Thoracic aorta (tissue), 2 donors: ENCODE measurements at regions not wholly inside any gene's neighbourhood (a gene's known extent, or its start where the extent isn't known, plus 50 kb on each side); places are given as distances from the start of the nearest gene placed in this dataset.

ENCODE experiments used
- ATAC-seq: fragments of 150-250 bp; one replicate; pipeline ENCODE4 v1.8.0; 2017; ENCODE audit warnings: low read depth; ENCODE audit not compliant: insufficient number of reproducible peaks, low FRiP score
- DNase-seq: peaks from one replicate; pipeline ENCODE4 v3.0.0-alpha.2; 2020; ENCODE audit warnings: low spot score
- H3K27ac ChIP-seq, 2 donors: fragments of 200-600 bp; sonication (generic); 1 replicate in 1 of 2; 2 replicates in 1 of 2; pipeline ENCODE4 v1.5.1; 2016; ENCODE audit warnings: mild to moderate bottlenecking in 2 of 2, moderate library complexity in 2 of 2
- H3K27me3 ChIP-seq: fragments of 200-600 bp; sonication (generic); replicated peaks from 2 replicates; pipeline ENCODE4 v1.6.0; 2016; ENCODE audit warnings: mild to moderate bottlenecking; ENCODE audit not compliant: insufficient read depth
- H3K36me3 ChIP-seq: fragments of 200-600 bp; sonication (generic); one replicate; pipeline ENCODE4 v1.5.1; 2016
- H3K4me1 ChIP-seq, 2 donors: fragments of 200-600 bp; sonication (generic); 1 replicate in 1 of 2; 2 replicates in 1 of 2; pipeline versions ENCODE4 v1.5.1 to v1.6.0; 2016; ENCODE audit warnings: low read depth in 2 of 2, mild to moderate bottlenecking in 1 of 2; ENCODE audit not compliant: control insufficient read depth in 1 of 2
- H3K4me3 ChIP-seq: fragments of 200-600 bp; sonication (generic); 2 replicates; pipeline ENCODE4 v1.5.1; 2016; ENCODE audit warnings: mild to moderate bottlenecking
- H3K9me3 ChIP-seq: fragments of 200-600 bp; sonication (generic); 2 replicates; pipeline ENCODE4 v1.5.1; 2016
- TF ChIP-seq, protein P1 (sequence below): fragments of 200-600 bp; sonication (generic); IDR thresholded peaks from one replicate; pipeline ENCODE4 v1.5.1; 2019; ENCODE audit warnings: antibody characterized with exemption

DNA sequence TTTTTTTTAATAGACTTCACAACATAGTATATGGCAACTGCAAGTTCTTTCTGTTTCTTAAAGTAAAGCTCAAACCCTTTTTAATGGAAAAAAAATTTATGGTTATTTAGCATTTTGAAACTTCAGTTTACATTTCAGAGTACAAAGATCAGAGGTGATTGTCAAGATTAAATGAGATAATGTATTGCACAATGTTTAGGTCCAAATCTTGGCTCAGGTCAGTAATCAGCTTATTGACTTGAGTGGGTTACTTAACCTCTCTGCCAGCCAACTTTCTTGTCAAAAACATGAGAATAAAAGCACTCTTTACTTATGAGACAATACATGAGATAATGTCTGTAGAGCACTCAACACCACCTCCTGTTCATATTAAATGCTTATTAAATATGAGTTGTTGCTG, 345.1 kb upstream of the PTPRD start:
- DNase-seq (no peak), ATAC-seq (no peak)
- Histone ChIP-seq H3K9me3 (no peaks in the 10 kb centered on the region), H3K27me3 (no peaks in the 10 kb centered on the region), H3K4me1 (no peaks in the 10 kb centered on the region), H3K4me3 (no peak overlapping the region), H3K27ac (no peak overlapping the region), H3K36me3 (no peaks in the 10 kb centered on the region)
- TF ChIP-seq, protein P1, sequence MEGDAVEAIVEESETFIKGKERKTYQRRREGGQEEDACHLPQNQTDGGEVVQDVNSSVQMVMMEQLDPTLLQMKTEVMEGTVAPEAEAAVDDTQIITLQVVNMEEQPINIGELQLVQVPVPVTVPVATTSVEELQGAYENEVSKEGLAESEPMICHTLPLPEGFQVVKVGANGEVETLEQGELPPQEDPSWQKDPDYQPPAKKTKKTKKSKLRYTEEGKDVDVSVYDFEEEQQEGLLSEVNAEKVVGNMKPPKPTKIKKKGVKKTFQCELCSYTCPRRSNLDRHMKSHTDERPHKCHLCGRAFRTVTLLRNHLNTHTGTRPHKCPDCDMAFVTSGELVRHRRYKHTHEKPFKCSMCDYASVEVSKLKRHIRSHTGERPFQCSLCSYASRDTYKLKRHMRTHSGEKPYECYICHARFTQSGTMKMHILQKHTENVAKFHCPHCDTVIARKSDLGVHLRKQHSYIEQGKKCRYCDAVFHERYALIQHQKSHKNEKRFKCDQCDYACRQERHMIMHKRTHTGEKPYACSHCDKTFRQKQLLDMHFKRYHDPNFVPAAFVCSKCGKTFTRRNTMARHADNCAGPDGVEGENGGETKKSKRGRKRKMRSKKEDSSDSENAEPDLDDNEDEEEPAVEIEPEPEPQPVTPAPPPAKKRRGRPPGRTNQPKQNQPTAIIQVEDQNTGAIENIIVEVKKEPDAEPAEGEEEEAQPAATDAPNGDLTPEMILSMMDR: no peak

GRCh38 chr9:10961883-10962282, 349.1 kb upstream of the PTPRD start:
- no peaks in the 10 kb centered on the region for H3K9me3 ChIP-seq
- H3K27ac ChIP-seq: no peak overlapping the region
- no peaks in the 10 kb centered on the region for H3K36me3 ChIP-seq
- H3K4me1 ChIP-seq: no peaks in the 10 kb centered on the region
- no peak overlapping the region for H3K4me3 ChIP-seq
- DNase-seq: no peak
- H3K27me3 ChIP-seq: no peaks in the 10 kb centered on the region
- TF ChIP-seq, protein P1: no peak
- no peak for ATAC-seq

- ATAC-seq (no peak), DNase-seq (no peak)
- Histone ChIP-seq H3K4me3 (no peak overlapping the region), H3K9me3 (no peaks in the 10 kb centered on the region), H3K4me1 (no peaks in the 10 kb centered on the region), H3K27me3 (no peaks in the 10 kb centered on the region), H3K36me3 (no peaks in the 10 kb centered on the region), H3K27ac (no peak overlapping the region)
- TF ChIP-seq, protein P1: no peak
Observed at GRCh38 chr9:10983251-10983650, 370.4 kb upstream of the PTPRD start.

GRCh38 chr9:10999646-11000045, 386.8 kb upstream of the PTPRD start:
- DNase-seq (no peak), ATAC-seq (no peak)
- Histone ChIP-seq H3K27ac (no peak overlapping the region), H3K36me3 (no peaks in the 10 kb centered on the region), H3K9me3 (no peaks in the 10 kb centered on the region), H3K4me3 (no peak overlapping the region), H3K4me1 (no peaks in the 10 kb centered on the region), H3K27me3 (no peaks in the 10 kb centered on the region)
- TF ChIP-seq, protein P1: no peak

GRCh38 chr9:11001546-11001945, 388.7 kb upstream of the PTPRD start:
- TF ChIP-seq, protein P1: no peak
- no peaks in the 10 kb centered on the region for H3K9me3 ChIP-seq
- DNase-seq (no peak), ATAC-seq (no peak)
- H3K4me1 ChIP-seq: no peaks in the 10 kb centered on the region
- no peak overlapping the region for H3K4me3 ChIP-seq
- H3K27me3 ChIP-seq: no peaks in the 10 kb centered on the region
- H3K27ac ChIP-seq: no peak overlapping the region
- no peaks in the 10 kb centered on the region for H3K36me3 ChIP-seq
